ENCODE measurements at regions not wholly inside any gene's neighbourhood (a gene's known extent, or its start where the extent isn't known, plus 50 kb on each side); places are given as distances from the start of the nearest gene placed in this dataset.

DNA sequence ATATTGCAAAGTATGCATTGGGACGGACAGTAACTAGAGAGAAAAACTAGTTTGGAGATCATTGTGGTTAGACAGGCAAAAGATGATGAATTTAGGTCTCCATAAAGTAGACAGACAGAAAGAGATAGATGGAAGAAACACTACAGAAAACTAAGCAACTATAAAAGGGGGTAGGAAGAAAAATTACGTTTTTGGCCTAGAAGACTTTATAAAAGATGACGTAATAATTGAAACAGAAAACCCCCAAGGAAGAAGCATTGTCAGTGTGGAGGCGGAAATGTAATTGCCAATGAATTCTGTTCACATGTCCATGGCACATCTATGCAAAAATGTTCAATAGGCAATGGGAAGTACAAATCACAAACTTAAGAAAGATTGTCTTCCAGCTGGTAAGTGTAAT, 1211.5 kb upstream of the ZEB2 start:
- Mint-ChIP-seq H3K27ac (no peak overlapping the region), H3K36me3 (no peaks in the 10 kb centered on the region), H3K27me3 (no peaks in the 10 kb centered on the region), H3K9me3 (peaks cover 4% of the 10 kb centered on the region), H3K4me1 (no peaks in the 10 kb centered on the region), H3K4me3 (no peak overlapping the region)

DNA sequence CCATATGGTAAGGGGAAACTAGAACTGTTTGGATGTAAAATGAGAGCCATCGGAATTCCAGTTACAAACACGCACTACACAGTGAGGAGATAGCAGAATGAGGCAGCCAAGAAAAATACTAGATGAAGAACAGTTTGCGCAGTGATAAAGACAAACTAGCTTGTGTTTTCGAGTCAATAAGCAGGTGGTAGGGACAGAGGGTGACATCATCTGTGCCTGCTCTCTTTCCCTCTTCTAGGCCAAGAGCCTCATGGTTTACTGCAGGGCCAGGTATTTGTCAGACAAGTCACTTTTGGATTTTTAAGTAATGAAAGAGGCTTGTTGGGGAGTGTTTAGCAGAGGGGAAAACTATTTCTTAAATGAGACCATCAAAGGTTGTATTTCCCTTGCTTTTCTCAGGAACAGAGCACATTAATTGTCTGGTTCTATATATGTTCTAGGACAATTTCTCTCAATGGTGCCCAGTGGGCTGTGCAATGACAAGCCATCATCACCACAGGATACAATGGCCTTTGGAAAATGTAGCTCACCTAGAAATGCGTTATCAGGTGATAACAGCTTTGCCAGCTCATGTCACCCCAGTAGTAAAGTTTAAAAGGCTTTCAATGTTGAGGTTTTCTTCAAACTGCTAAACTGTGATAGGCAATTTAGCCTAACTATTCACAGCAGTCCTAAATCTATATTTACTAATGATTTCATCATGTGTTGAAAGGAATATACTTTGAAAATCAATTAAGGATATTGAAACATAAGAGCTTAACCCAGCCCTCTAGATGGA, 1210.3 kb upstream of the ZEB2 start:
- Mint-ChIP-seq H3K4me1 (no peaks in the 10 kb centered on the region), H3K36me3 (no peaks in the 10 kb centered on the region), H3K27me3 (no peaks in the 10 kb centered on the region), H3K9me3 (peaks cover 4% of the 10 kb centered on the region), H3K4me3 (no peak overlapping the region), H3K27ac (no peak overlapping the region)

- H3K36me3 Mint-ChIP-seq, result no peaks in the 10 kb centered on the region
- H3K4me1 Mint-ChIP-seq, result no peaks in the 10 kb centered on the region
- no peak overlapping the region for H3K4me3 Mint-ChIP-seq
- H3K27me3 Mint-ChIP-seq, result no peaks in the 10 kb centered on the region
- no peak overlapping the region for H3K27ac Mint-ChIP-seq
- H3K9me3 Mint-ChIP-seq, result peaks cover 4% of the 10 kb centered on the region
Observed at GRCh38 chr2:145729481-145729880, 1209.6 kb upstream of the ZEB2 start.

DNA sequence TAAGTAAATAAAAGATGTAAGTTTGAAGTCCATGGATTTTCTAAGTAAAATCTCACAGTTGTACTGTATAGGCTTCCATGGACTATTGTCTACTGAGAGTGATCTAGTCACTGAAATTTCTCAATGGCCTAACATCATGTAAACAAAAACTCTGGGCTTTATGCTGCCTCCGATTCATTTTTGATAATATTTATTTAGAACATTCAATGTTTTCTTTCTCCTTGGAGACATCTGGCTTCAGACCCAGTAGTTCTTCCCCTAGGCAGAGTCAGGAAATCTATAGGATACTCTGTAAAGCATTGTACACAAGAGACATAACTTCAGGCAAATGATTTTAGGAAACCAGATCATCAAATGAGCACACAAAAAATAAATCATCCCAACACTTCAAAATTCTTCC, 1208.6 kb upstream of the ZEB2 start:
- H3K27me3 Mint-ChIP-seq, result no peaks in the 10 kb centered on the region
- no peaks in the 10 kb centered on the region for H3K36me3 Mint-ChIP-seq
- H3K9me3 Mint-ChIP-seq, result peaks cover 4% of the 10 kb centered on the region
- no peak overlapping the region for H3K27ac Mint-ChIP-seq
- no peaks in the 10 kb centered on the region for H3K4me1 Mint-ChIP-seq
- H3K4me3 Mint-ChIP-seq, result no peak overlapping the region

DNA sequence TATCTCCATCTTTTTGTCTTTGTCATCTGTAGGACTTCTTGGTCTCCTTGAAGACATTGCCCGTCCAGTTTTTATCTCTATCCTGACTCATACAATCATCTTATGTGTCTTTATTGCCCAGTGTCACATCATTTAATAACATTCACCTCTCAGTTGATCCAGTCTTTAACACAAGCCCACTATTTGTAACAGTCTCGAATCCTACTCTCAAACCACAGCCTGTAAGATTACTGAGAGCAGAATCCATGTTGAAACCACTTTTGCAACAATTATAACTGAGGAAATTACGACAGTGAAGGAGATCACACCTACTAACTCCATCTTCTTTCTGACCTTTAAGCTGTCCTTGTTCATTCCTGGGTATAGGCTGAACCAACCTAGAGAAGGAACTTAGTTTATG, 1206.0 kb upstream of the ZEB2 start:
- no peak overlapping the region for H3K4me3 Mint-ChIP-seq
- H3K9me3 Mint-ChIP-seq, result peaks cover 4% of the 10 kb centered on the region
- H3K4me1 Mint-ChIP-seq, result no peaks in the 10 kb centered on the region
- H3K27ac Mint-ChIP-seq, result no peak overlapping the region
- H3K36me3 Mint-ChIP-seq, result no peaks in the 10 kb centered on the region
- no peaks in the 10 kb centered on the region for H3K27me3 Mint-ChIP-seq

- Mint-ChIP-seq H3K27ac (no peak overlapping the region), H3K9me3 (peaks cover 4% of the 10 kb centered on the region), H3K4me3 (no peak overlapping the region), H3K36me3 (no peaks in the 10 kb centered on the region), H3K27me3 (no peaks in the 10 kb centered on the region), H3K4me1 (no peaks in the 10 kb centered on the region)
Observed at GRCh38 chr2:145724311-145724898, 1204.5 kb upstream of the ZEB2 start.

DNA sequence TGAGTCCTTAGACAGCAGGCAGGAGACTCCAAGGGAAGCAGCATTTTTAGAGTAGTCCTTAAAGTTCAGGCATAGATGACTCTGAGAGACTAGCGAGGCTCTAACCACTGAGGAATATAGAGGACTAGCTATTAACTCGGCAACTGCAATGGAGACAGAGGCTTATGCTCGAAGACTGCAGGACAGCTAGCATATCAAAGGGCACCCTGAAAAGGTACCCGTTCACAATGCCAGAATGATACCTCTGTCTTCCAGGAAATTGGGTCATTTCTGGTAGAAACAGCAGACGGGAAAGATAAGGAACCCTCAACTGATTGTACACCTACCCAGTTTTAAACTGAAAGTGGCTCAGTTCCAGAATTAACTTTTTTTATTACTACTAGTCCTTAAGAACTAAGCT, 1204.0 kb upstream of the ZEB2 start:
- Mint-ChIP-seq H3K27me3 (no peaks in the 10 kb centered on the region), H3K9me3 (no peaks in the 10 kb centered on the region), H3K4me3 (no peak overlapping the region), H3K36me3 (no peaks in the 10 kb centered on the region), H3K27ac (no peak overlapping the region), H3K4me1 (no peaks in the 10 kb centered on the region)

- Mint-ChIP-seq H3K27me3 (no peaks in the 10 kb centered on the region), H3K27ac (no peak overlapping the region), H3K4me3 (no peak overlapping the region), H3K36me3 (no peaks in the 10 kb centered on the region), H3K4me1 (no peaks in the 10 kb centered on the region), H3K9me3 (no peaks in the 10 kb centered on the region)
Observed at GRCh38 chr2:145721681-145722080, 1201.8 kb upstream of the ZEB2 start.

DNA sequence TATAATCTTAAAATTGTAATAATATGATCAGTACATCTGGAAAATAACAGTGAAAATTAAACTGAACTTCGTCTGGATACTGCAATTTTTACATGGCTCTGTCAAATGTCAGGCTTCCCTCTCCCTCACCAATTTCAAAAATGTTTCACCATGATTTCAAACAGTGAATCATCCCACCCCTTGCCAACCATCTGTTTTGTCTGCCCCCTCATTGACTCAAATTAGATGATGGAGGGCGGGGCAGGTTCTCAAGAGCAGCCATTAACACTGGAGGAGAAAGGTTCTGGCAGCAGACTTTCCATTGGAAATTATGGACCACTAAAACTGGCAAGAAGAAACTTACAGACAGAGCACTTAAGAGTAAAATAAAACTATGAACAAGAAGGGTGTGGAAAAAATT, 1195.7 kb upstream of the ZEB2 start:
- Mint-ChIP-seq H3K9me3 (peaks cover 5% of the 10 kb centered on the region), H3K4me3 (no peak overlapping the region), H3K27me3 (no peaks in the 10 kb centered on the region), H3K27ac (peak overlapping the region; percentile 59), H3K4me1 (no peaks in the 10 kb centered on the region), H3K36me3 (no peaks in the 10 kb centered on the region)

GRCh38 chr2:145710303-145710702, 1190.4 kb upstream of the ZEB2 start:
- H3K4me3 Mint-ChIP-seq, result no peak overlapping the region
- H3K9me3 Mint-ChIP-seq, result peaks cover 19% of the 10 kb centered on the region
- no peaks in the 10 kb centered on the region for H3K27me3 Mint-ChIP-seq
- no peaks in the 10 kb centered on the region for H3K36me3 Mint-ChIP-seq
- H3K4me1 Mint-ChIP-seq, result no peaks in the 10 kb centered on the region
- H3K27ac Mint-ChIP-seq, result no peak overlapping the region

DNA sequence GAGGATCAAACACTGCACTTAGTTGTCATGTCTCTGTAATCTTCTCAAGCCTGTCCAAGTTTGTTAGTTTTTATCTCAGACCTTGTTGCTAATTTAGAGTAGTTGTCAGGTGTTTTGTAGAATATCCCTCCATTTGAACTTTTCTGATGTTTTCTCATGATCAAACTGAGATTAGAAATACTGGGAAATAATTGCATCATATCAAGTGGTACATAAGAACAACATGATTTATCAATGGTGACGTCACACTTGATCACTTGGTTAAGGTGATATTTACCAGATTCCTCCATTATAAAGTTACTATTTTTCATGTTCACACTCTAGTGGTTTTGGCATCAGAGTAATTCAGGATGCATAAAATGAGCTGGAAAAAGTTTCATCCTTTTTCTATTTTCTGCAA, 1182.4 kb upstream of the ZEB2 start:
- H3K27me3 Mint-ChIP-seq, result no peaks in the 10 kb centered on the region
- H3K4me1 Mint-ChIP-seq, result no peaks in the 10 kb centered on the region
- peaks cover 8% of the 10 kb centered on the region for H3K9me3 Mint-ChIP-seq
- no peak overlapping the region for H3K27ac Mint-ChIP-seq
- no peaks in the 10 kb centered on the region for H3K36me3 Mint-ChIP-seq
- no peak overlapping the region for H3K4me3 Mint-ChIP-seq

DNA sequence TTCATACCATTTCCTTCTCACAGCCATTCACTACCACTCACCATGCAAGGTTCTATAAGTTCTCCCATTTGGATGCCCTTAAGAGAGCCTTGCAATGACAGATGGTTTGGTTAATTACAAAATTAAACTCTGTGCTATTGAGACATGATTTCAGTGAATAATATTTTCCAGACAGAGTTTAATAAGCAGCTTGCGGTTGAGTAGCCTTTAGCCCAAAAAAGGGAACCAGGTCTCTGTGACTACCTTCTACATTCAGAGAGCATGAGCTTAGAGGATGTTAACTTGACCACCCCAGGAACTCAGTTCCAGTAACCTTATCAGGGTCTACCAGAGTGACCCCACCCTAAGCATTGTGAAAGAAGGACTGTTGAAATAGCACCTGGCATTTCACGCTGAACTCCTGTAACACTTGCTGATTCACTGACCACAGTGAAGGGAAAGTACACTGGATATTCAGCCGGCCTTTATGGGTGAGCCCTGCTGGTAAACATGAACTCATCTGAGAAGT, 1173.1 kb upstream of the ZEB2 start:
- Mint-ChIP-seq H3K27ac (no peak overlapping the region), H3K4me3 (no peak overlapping the region), H3K4me1 (no peaks in the 10 kb centered on the region), H3K9me3 (no peaks in the 10 kb centered on the region), H3K36me3 (no peaks in the 10 kb centered on the region), H3K27me3 (no peaks in the 10 kb centered on the region)

GRCh38 chr2:145691659-145692058, 1171.7 kb upstream of the ZEB2 start:
- no peaks in the 10 kb centered on the region for H3K4me1 Mint-ChIP-seq
- H3K36me3 Mint-ChIP-seq, result no peaks in the 10 kb centered on the region
- H3K27ac Mint-ChIP-seq, result no peak overlapping the region
- no peaks in the 10 kb centered on the region for H3K27me3 Mint-ChIP-seq
- H3K4me3 Mint-ChIP-seq, result no peak overlapping the region
- H3K9me3 Mint-ChIP-seq, result no peaks in the 10 kb centered on the region

DNA sequence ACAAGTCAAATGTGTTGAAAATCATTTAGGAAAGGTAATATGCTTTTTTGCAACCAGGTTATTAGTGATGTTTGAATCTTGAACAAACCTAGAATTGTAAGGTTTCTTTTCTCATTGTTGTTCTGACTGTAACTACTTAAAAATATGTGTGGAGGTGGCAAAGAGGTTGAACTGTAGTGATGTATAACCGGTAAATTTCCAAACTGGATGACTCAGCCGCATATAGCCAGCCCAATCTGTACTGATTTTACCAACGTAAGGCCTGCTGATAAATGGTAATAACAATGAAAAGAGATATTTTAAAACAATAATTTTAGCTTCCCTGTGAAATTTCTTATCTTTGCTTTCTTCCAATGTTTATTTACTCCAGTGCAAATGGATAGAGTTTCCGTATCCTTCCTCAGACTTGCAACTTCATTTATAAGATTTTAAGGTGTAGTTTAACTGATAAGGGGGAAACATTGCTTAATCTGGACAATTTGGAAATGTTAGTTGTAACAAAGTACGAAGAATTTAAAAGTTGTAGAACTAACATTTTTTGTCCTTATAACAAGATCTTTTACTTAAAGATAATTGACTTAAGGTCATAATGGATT, 1170.4 kb upstream of the ZEB2 start:
- Mint-ChIP-seq H3K4me1 (no peaks in the 10 kb centered on the region), H3K4me3 (no peak overlapping the region), H3K36me3 (no peaks in the 10 kb centered on the region), H3K27me3 (no peaks in the 10 kb centered on the region), H3K9me3 (no peaks in the 10 kb centered on the region), H3K27ac (no peak overlapping the region)

GRCh38 chr2:145689277-145689676, 1169.4 kb upstream of the ZEB2 start:
- Mint-ChIP-seq H3K4me3 (no peak overlapping the region), H3K27ac (no peak overlapping the region), H3K27me3 (no peaks in the 10 kb centered on the region), H3K4me1 (no peaks in the 10 kb centered on the region), H3K36me3 (no peaks in the 10 kb centered on the region), H3K9me3 (no peaks in the 10 kb centered on the region)

DNA sequence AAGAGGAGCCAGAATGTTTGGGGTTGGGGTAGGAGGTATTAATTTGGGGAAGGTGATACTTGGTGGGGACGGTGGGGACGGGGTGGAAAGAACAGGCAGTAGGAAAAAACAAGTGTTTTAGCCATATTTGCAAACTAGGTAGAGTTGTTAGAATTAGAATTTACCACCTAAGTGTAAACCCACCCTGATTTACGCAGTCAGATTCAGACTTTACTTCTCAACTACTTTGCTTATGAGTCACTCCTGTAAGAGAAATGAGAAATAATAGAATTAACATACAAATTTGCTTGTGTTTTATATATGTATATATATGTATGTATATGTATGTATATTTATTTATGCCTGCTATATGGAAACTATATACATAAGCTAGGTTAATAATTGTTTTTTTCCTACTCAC, 1168.2 kb upstream of the ZEB2 start:
- Mint-ChIP-seq H3K9me3 (no peaks in the 10 kb centered on the region), H3K27me3 (no peaks in the 10 kb centered on the region), H3K36me3 (no peaks in the 10 kb centered on the region), H3K4me1 (no peaks in the 10 kb centered on the region), H3K27ac (no peak overlapping the region), H3K4me3 (no peak overlapping the region)

All from activated naive CD4-positive, alpha-beta T cell treated with anti-CD3 and anti-CD28 coated beads, Interleukin-2, amount 50 U/mL, for 24 hours (primary cell).